Activated naive CD4-positive, alpha-beta T cell treated with anti-CD3 and anti-CD28 coated beads, Interleukin-2, amount 10 ng/mL, durations not matched to agents 7 days and 5 days (primary cell): ENCODE measurements at regions not wholly inside any gene's neighbourhood (a gene's known extent, or its start where the extent isn't known, plus 50 kb on each side); places are given as distances from the start of the nearest gene placed in this dataset.

Source experiments
- CTCF ChIA-PET: fragments of 350-600 bp; sonication (Branson Sonifier 250); formaldehyde crosslinking; loops from one replicate; lab custom pipeline; 2021; ENCODE audit warnings: antibody characterized with exemption; lab: Charles Lee
- DNase-seq: peaks from one replicate; pipeline ENCODE4 v3.0.0-alpha.2; 2020
- H3K27ac Mint-ChIP-seq: one replicate; pipeline ENCODE4 v1.8.0; 2021; ENCODE audit warnings: mild to moderate bottlenecking, moderate library complexity, mixed read lengths
- H3K27me3 Mint-ChIP-seq: one replicate; pipeline ENCODE4 v1.8.0; 2021; ENCODE audit warnings: mild to moderate bottlenecking, mixed read lengths
- H3K36me3 Mint-ChIP-seq: one replicate; pipeline ENCODE4 v1.8.0; 2021; ENCODE audit warnings: mixed read lengths
- H3K4me1 Mint-ChIP-seq: one replicate; pipeline ENCODE4 v1.8.0; 2021; ENCODE audit warnings: mixed read lengths
- H3K4me3 Mint-ChIP-seq: one replicate; pipeline ENCODE4 v1.8.0; 2021; ENCODE audit warnings: mild to moderate bottlenecking, moderate library complexity, mixed read lengths
- H3K9me3 Mint-ChIP-seq: one replicate; pipeline ENCODE4 v1.8.0; 2021; ENCODE audit warnings: mixed read lengths

DNA sequence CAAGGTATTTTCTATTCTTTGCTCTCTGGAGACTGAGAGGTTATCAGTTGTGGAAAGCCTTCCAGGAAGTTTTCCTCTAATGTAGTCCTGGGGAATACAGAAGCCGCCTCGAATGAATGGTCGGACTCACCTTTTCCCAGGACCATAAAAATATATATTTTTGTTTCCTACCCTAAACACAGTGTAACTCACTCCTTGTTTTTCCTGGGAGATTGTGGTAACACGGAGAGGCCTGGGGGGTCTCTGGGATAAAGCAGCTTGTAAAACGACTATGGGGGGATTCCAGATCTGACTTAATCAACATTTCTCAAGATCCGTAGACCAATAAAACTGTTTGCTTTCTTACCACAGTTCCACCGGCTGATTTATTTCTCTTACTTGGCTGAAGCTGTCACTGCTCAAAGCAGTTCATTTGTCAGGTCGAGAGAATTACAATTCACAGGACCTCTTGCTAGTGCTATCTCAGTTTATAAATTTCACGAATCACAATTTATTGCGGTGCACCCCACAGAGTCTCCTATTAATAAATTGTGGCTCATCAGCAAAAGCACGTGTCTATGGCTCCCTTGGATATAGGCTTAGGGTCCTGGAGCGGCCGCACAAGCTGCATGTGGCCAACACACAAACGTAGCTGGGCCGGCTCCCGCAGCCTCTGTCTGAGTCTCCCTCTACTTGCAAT is 176.3 kb upstream of the BMPER start:
- Mint-ChIP-seq H3K4me3 (no peak overlapping the region), H3K27me3 (no peaks in the 10 kb centered on the region), H3K27ac (no peak overlapping the region), H3K4me1 (no peaks in the 10 kb centered on the region), H3K36me3 (no peaks in the 10 kb centered on the region), H3K9me3 (no peaks in the 10 kb centered on the region)
- CTCF ChIA-PET = no interaction called here
- no peak for DNase-seq

- Mint-ChIP-seq H3K27me3 (no peaks in the 10 kb centered on the region), H3K4me3 (no peak overlapping the region), H3K9me3 (no peaks in the 10 kb centered on the region), H3K4me1 (no peaks in the 10 kb centered on the region), H3K36me3 (no peaks in the 10 kb centered on the region), H3K27ac (no peak overlapping the region)
- CTCF ChIA-PET = no interaction called here
- DNase-seq = no peak
Measured at GRCh38 chr7:33729726-33730125, 175.6 kb upstream of the BMPER start.

DNA sequence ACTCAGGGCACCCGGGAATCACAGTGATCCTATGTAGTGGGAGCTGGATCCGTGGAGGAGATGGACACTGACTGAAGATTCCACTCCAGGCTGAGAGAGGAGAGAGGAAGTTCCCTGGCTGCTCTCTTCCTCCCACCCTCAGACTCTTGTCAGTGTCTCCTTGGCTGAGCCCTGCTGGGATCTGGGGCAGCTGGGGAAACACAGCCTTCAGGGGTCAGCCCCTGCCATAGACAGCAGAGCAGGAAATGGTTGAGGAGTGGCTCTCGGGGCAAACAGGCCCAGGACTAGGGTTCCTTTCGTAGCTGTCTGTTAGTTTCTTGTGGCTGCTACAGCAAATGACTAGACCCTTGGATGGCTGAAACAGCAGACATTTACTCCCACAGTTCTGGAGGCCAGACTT is 174.4 kb upstream of the BMPER start:
- no peak for DNase-seq

GRCh38 chr7:33731912-33732311 is 173.4 kb upstream of the BMPER start:
- Mint-ChIP-seq H3K36me3 (no peaks in the 10 kb centered on the region), H3K27me3 (no peaks in the 10 kb centered on the region), H3K27ac (no peak overlapping the region), H3K4me3 (no peak overlapping the region), H3K4me1 (no peaks in the 10 kb centered on the region), H3K9me3 (no peaks in the 10 kb centered on the region)
- no peak for DNase-seq
- CTCF ChIA-PET = no interaction called here

More for the DNA sequence above, 174.4 kb upstream of the BMPER start:
- CTCF ChIA-PET = no interaction called here
- no peaks in the 10 kb centered on the region for H3K9me3 Mint-ChIP-seq
- H3K27me3 Mint-ChIP-seq = no peaks in the 10 kb centered on the region
- no peak overlapping the region for H3K4me3 Mint-ChIP-seq
- no peaks in the 10 kb centered on the region for H3K36me3 Mint-ChIP-seq
- no peaks in the 10 kb centered on the region for H3K4me1 Mint-ChIP-seq
- no peak overlapping the region for H3K27ac Mint-ChIP-seq

DNA sequence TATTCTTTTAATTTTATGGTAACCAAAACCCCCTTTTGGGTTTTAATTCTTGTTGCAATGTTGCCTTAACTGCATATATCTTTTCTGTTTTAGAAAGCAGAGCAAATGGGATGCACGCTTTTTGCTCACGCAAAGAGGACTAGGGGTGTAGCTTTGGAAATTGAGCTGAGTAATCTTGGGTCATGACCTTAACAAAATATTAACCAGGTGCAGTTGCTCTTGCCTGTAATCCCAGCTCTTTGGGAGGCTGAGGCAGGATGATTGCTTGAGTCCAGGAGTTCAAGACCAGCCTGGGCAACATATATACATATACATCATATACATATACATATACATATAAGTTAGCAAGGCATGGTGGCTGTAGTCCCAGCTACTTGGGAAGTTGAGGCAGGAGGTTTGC is 172.9 kb upstream of the BMPER start:
- Mint-ChIP-seq H3K4me3 (no peak overlapping the region), H3K27ac (no peak overlapping the region), H3K9me3 (no peaks in the 10 kb centered on the region), H3K27me3 (no peaks in the 10 kb centered on the region), H3K4me1 (no peaks in the 10 kb centered on the region), H3K36me3 (no peaks in the 10 kb centered on the region)
- CTCF ChIA-PET = no interaction called here
- DNase-seq = no peak

DNA sequence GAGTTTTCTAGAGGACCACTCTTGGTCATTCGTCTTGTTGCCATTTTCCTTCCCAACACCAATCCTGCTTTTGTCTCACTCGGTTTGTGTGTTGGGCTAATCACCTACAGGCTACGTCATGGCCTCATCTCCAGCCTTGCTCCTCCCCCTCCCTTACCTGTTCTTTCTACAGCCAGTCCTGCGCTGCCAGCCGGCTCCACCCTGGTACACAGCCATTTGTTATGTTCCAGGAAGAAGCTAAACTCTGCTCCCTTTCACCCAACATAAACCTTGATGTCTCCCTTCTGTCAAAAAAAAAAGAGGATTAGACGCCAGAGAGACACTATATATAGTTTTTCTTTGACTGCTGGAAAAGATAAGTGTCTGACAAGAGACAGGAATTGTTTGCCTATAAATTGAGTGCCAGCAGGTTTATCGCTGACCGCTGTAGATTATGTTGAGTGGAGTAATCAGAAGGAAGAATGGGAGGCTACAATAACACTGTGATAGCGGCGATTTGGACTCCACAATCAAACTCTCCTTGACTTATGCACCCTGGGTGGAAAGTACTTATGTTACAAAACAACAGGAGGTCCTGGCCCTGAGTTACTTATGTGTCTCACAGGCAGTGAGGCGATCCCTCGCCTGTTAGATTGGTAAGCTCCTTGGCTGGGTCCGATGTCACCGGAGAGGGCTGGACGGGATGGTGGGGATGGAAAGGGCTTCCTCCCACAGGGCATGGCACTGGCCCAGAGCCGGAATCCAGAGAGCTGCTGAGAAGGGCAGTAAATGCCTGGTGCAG is 171.3 kb upstream of the BMPER start:
- no peak overlapping the region for H3K27ac Mint-ChIP-seq
- H3K4me1 Mint-ChIP-seq = no peaks in the 10 kb centered on the region
- no peaks in the 10 kb centered on the region for H3K36me3 Mint-ChIP-seq
- H3K9me3 Mint-ChIP-seq = no peaks in the 10 kb centered on the region
- no peak for DNase-seq
- CTCF ChIA-PET = no interaction called here
- no peak overlapping the region for H3K4me3 Mint-ChIP-seq
- H3K27me3 Mint-ChIP-seq = no peaks in the 10 kb centered on the region

- CTCF ChIA-PET = no interaction called here
- H3K27ac Mint-ChIP-seq = no peak overlapping the region
- no peaks in the 10 kb centered on the region for H3K9me3 Mint-ChIP-seq
- no peaks in the 10 kb centered on the region for H3K27me3 Mint-ChIP-seq
- no peaks in the 10 kb centered on the region for H3K36me3 Mint-ChIP-seq
- no peak for DNase-seq
- no peaks in the 10 kb centered on the region for H3K4me1 Mint-ChIP-seq
- no peak overlapping the region for H3K4me3 Mint-ChIP-seq
Measured at GRCh38 chr7:33735403-33735802, 169.9 kb upstream of the BMPER start.

DNA sequence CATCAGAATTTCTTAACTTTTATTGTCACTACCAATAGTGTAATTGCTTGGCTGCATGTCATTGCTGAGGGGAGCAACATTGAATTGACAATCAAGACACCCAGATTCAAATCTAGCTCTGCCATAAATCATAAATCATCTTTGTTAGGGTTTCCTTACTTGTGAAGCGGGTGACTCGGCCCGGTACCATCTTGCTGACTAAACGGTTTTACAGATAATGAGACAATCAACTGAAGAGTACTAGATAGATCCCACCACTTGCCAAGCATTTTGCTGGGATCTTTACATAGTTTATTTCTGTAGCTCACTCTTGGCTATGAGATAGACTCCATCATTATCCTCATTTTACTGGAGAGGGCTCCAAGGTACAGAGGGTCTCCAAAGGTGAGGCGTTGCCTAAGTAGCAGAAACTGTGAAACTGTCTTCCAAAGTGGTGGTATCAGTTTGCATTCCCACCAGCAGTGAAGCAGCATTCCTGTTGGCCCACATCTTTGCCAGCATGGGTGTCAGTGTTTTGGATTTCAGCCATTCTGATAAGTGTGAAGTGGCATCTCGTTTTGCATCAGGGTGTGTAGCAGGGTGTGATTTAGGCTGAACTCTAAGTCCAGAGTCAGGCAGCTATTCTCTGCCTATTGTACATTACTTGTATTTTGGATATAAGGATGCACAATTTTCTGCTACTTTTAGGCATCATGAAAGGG is 168.7 kb upstream of the BMPER start:
- CTCF ChIA-PET = no interaction called here
- no peaks in the 10 kb centered on the region for H3K9me3 Mint-ChIP-seq
- no peaks in the 10 kb centered on the region for H3K4me1 Mint-ChIP-seq
- no peaks in the 10 kb centered on the region for H3K36me3 Mint-ChIP-seq
- DNase-seq = no peak
- no peak overlapping the region for H3K27ac Mint-ChIP-seq
- H3K4me3 Mint-ChIP-seq = no peak overlapping the region
- no peaks in the 10 kb centered on the region for H3K27me3 Mint-ChIP-seq

DNA sequence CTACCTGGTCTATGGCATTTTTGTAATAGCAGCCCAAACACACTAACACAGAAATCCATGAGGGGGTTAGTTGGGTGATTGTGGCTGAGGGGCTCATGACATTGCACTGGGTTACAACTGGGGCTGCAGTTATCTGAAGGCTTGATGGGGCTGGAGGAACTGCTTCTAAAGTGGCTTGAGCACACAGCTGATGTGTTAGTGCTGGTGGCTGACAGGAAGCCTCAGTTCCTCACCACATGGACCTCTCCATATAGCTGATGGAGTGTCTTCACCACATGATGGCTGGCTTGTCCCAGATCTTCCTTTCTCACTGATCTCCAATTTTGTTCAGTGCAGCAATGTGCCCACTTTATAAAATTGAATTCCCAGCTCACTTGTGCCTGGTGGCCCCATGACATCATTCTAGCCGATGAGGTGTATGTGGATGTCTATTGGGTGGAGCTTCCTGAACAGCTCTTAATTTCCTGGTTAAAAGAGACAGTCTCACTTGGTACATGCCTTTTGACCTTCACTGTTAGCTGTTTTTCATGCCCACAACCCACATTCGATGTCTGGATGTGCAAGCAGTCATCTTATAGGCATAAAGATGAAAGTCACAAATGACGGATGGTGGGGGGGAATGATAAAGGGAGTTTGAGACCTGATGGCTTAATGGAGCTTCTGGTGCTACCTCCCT is 166.9 kb upstream of the BMPER start:
- H3K27me3 Mint-ChIP-seq = no peaks in the 10 kb centered on the region
- no peak overlapping the region for H3K27ac Mint-ChIP-seq
- no peak for DNase-seq
- no peak overlapping the region for H3K4me3 Mint-ChIP-seq
- no peaks in the 10 kb centered on the region for H3K36me3 Mint-ChIP-seq
- CTCF ChIA-PET = no interaction called here
- H3K9me3 Mint-ChIP-seq = no peaks in the 10 kb centered on the region
- no peaks in the 10 kb centered on the region for H3K4me1 Mint-ChIP-seq

DNA sequence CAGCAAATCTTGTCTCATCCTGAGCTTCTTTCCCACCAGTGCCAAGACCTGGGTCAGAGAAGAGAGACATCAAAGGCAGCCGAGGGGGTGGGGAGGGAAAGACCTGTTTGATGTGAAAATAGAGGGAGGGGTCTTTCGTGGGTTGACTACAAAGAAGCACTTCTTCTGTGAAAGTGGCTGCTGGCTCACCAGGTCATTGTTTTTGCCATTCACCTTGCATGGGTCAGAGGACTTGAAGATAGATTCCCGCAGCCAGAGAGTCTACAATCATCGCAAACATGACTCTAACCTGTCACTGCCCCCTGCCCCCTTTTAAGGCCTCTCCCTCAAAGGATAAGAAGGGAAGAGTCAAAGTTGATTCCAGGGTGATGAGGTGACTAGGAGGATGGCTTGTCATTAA is 166.1 kb upstream of the BMPER start:
- CTCF ChIA-PET = no interaction called here
- no peaks in the 10 kb centered on the region for H3K4me1 Mint-ChIP-seq
- H3K27ac Mint-ChIP-seq = no peak overlapping the region

GRCh38 chr7:33742521-33742920 is 162.8 kb upstream of the BMPER start:
- no peaks in the 10 kb centered on the region for H3K36me3 Mint-ChIP-seq
- no peaks in the 10 kb centered on the region for H3K27me3 Mint-ChIP-seq

More for the DNA sequence above, 166.1 kb upstream of the BMPER start:
- Mint-ChIP-seq H3K9me3 (no peaks in the 10 kb centered on the region), H3K4me3 (no peak overlapping the region), H3K27me3 (no peaks in the 10 kb centered on the region), H3K36me3 (no peaks in the 10 kb centered on the region)
- no peak for DNase-seq

GRCh38 chr7:33742999-33743587 is 162.2 kb upstream of the BMPER start:
- CTCF ChIA-PET = no interaction called here
- Mint-ChIP-seq H3K4me3 (no peak overlapping the region), H3K9me3 (no peaks in the 10 kb centered on the region), H3K27me3 (no peaks in the 10 kb centered on the region), H3K36me3 (no peaks in the 10 kb centered on the region), H3K27ac (no peak overlapping the region), H3K4me1 (no peaks in the 10 kb centered on the region)
- no peak for DNase-seq

More at GRCh38 chr7:33742521-33742920, 162.8 kb upstream of the BMPER start:
- Mint-ChIP-seq H3K4me1 (no peaks in the 10 kb centered on the region), H3K9me3 (no peaks in the 10 kb centered on the region), H3K27ac (no peak overlapping the region), H3K4me3 (no peak overlapping the region)
- DNase-seq = no peak
- CTCF ChIA-PET = no interaction called here

DNA sequence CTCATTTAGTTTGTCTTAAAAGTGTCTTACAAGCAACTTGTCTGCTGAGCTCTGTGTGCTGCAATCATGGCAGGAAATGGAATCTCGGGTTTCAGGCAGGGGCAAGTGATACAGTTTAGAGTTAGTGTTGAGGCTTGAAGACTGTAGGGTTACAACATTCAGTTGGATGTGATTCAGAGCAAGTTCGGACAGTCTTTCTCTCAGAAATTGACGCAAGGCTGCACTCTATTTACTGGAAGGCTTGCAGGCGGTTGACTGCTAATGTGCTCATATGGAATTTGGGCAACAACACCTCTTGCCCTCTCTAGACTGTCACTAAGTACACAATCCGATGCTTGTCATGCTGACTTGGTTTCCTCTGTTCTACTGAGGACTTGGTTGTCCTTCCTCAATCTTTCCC is 161.7 kb upstream of the BMPER start:
- CTCF ChIA-PET = no interaction called here
- Mint-ChIP-seq H3K4me3 (no peak overlapping the region), H3K36me3 (no peaks in the 10 kb centered on the region), H3K27ac (no peak overlapping the region), H3K27me3 (no peaks in the 10 kb centered on the region), H3K4me1 (no peaks in the 10 kb centered on the region), H3K9me3 (no peaks in the 10 kb centered on the region)
- DNase-seq = no peak
